SK-N-MC (cell line): ENCODE measurements at regions not wholly inside any gene's neighbourhood (a gene's known extent, or its start where the extent isn't known, plus 50 kb on each side); places are given as distances from the start of the nearest gene placed in this dataset.

Experiments
- EZH2 ChIP-seq: fragments of 200-600 bp; sonication (generic); IDR thresholded peaks from one replicate; pipeline ENCODE4 v1.6.1; 2017; ENCODE audit warnings: antibody characterized with exemption
- POLR2AphosphoS5 ChIP-seq: IDR thresholded peaks from 2 replicates; pipeline ENCODE4 v1.6.1; 2012; ENCODE audit warnings: mild to moderate bottlenecking, low read depth, low read length, borderline replicate concordance

DNA sequence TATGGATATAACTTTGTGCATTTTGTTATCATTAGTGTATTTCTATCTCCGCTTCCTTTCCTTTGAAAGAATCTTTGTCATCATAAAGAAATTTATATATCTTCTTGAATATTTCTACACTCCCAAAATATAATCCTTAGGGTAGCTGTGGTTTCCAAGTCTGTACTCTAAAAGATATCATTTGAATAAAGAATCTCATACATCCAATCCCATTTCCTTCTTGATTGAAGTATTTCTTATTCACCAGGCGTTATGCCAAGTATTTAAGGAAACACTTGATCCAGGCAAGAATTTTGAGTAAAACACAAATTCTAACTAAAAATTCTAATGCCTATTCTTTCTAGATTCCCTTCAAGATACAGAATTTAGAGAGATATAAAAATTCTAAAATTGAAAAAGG lies 821.8 kb downstream of the GALC start:
- TF ChIP-seq POLR2AphosphoS5 (no peak), EZH2 (no peak)
